Right kidney (tissue), 1 donor: ENCODE measurements at regions not wholly inside any gene's neighbourhood (a gene's known extent, or its start where the extent isn't known, plus 50 kb on each side); places are given as distances from the start of the nearest gene placed in this dataset.
"Not testable (repeated sequence)": the region's sequence is repeated elsewhere in the genome, so short reads cannot be mapped to it uniquely, and the experiment has no call there.

Experiments used
- DNase-seq: peaks from one replicate; pipeline ENCODE4 v3.0.0-alpha.2; 2016

DNA sequence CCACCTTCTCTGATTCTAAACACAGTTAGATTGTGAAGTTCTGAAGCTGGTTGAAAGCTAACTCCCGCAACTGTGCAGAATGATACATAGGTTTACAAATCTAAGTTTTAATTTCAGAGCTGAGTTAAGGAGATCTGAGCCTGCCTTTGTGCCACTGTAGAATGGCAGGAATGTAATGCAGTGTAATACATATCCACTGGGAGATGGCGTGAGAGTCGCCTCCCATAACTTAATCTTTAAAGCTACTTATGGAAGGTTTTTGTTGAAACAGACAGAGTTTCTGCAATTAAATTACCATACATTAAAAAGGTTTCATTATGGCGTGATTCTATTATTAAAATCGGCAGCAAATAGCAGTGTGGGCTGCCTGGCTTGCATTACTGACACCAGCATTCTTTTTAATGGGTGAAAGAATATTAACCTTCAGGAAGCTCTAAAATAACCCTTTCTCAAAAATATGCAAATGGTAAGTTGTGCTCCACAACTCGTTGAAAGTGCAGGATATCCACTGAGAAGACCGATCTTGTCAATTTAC is 257.4 kb downstream of the OLFM4 start:
- DNase-seq, result no peak

DNA sequence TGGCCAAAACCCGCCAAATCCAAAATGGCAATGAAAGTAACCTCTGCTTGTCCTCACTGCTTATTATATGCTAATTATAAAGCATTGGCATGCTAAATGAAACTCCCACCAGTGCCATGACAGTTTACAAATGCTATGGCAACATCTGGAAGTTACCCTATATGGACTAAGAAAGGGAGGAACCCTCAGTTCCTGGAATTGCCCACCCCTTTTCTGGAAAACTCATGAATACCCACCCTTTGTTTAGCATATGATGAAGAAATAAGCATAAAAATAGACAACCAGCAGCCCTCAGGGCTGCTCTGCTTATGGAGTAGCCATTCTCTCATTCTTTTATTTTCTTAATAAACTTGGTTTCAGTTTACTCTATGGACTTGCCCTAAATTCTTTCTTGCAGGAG is 269.8 kb downstream of the OLFM4 start:
- DNase-seq, result no peak

DNA sequence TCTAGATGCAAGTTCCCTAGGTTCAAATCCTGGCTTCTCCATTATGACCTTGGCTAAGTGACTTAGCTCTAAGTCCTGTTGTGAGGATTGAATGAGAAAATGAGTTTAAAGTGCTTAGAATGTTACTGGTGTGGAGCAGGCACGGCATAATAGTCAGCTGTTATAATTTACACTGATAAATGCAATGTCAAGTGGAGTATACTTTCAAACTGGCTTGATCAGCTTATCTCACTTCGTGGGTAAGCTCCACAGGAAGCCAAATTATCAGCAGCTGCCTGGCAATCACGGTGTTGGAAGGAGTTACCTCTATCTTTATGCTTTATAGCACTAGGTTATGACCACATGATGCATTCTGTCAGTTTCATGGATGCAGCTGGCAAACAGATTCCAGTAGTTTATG is 272.8 kb downstream of the OLFM4 start:
- no peak for DNase-seq

DNA sequence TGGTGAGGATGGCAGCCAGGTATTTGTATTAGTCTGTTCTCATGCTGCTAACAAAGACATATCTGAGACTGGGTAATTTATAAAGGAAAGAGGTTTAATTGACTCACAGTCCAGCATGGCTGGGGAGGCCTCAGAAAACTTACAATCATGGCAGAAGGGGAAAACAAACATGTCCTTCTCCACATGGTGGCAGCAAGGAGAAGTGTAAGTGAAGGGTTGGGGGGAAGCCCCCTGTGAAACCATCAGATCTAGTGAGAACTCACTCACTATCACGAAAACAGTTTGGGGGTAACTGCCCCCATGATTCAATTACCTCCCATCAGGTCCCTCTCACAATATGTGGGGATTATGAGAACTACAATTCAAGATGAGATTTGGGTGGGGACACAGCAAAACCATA is 276.8 kb downstream of the OLFM4 start:
- not testable (repeated sequence) for DNase-seq

DNA sequence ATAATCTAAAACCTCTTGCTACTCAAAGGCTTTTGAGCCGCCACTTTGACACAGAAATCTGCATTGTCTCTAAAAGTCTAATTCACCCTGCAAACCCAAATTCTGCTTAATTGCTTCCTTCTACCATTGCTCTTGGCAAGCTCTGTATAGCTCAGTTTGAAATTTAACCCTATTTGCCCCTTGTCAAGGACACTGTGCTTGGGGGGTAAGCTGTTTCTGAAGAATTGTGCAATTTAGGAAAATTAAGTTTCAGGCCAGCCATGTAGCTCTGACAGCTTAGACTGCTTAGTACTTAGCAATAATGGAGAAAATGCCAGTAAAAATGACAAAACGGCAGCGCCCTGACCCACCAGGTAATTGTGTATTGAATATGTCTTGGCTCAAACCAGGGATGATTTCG is 282.2 kb downstream of the OLFM4 start:
- no peak for DNase-seq

DNA sequence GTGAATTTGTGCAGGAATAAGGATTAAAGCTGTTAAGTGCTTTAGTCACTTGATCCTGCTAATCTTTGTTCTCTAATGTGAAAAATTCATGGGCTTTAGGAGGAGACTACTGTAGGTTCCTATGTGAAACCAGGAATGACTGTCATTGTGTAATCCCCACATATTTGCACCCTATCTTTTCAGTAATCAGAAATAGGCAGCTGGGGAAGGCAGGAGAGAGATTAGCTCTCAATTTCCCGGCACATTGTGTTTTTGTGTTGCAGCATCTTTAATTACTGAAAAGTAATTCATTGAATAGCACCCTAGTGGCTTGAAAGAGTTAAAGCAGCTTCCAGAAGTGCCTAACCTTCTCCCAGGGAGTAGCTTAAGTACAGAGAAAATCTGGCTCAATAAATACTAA is 282.9 kb downstream of the OLFM4 start:
- DNase-seq, result no peak

DNA sequence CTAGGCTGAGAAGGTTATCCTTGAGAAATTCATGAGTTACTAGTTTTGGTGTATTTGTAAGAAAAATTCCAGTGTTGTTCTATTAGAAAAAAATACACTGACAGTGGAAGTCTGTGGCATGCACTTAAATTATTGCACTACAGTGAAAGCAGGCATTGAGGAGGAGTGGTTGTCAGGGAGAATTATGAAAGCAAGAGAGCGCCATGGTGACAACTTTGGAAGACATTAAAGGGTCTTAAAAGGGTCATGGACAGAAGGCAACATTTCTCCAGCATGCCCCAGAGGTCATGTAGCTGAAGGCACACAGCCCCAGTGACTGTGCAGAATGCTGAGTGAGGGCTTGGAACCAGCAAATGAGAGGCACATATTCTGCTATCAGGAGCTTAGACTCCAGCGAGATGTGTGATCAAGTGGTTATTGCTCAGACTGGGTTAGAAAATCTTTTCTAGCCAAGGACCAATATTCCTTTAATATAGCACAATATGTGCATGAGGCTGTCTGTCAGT is 292.7 kb downstream of the OLFM4 start:
- DNase-seq, result no peak

DNA sequence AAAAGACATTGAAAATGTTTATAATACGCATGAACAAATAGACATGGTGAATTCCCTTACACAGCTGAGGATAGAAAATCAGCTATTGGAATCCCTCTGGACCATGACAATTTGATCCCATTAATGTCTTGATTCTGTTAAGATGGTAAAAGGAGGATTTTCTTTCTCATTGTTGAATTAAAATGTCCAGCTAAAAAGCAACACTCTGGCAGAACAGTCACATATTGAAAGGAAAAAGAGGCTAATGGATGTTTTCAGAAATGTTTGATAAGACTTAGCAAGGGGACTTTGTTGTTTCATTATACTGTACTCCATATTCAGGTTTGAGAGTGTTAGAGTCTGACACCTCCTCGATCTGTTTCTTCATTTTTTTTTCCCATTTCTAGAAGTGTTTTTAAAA is 296.0 kb downstream of the OLFM4 start:
- no peak for DNase-seq

DNA sequence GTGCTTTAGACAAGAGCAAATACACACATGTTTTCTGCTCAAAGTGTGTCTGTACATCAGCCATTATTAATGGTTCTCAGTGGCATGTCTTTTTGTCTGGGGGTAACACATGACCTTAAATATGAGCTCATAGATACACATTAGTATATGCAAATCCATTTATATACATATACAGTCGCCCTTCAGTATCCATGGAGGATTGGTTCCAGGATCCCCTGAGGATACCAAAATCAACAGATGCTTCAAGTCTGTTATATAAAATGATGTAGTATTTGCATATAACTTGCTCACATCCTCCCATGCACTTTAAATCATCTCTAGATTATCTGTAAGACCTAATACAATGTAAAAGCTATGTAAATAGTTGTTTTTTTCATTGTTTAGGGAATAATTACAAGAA is 298.1 kb downstream of the OLFM4 start:
- no peak for DNase-seq

DNA sequence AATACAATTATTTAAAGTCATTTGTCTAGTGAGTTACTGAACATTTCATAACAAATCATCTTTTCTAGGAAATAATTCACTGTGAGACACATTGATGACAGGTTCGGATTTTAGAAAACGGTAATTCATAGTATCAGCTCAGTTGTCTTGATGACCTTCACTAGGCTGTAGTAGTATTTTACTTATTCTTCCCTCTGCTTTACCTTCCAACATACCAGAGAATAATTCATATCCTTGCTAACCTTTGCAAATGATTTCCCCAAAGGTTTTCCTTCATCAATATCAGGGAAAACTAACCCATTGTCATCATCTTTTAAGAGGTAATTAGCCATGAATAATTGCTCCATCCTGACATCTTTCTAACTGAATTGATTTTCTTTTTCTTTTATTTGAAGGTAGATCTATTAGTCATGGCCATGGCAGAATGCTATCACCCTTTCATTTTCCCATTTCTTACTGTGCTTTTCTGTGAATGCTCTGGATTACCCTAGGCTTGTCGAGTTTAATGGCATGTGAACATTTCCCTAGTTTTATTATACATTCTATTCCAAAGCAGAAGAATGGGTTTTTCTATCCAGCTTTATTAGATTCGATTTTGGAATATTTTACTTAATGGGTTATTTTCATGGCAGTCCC is 299.2 kb downstream of the OLFM4 start:
- no peak for DNase-seq

DNA sequence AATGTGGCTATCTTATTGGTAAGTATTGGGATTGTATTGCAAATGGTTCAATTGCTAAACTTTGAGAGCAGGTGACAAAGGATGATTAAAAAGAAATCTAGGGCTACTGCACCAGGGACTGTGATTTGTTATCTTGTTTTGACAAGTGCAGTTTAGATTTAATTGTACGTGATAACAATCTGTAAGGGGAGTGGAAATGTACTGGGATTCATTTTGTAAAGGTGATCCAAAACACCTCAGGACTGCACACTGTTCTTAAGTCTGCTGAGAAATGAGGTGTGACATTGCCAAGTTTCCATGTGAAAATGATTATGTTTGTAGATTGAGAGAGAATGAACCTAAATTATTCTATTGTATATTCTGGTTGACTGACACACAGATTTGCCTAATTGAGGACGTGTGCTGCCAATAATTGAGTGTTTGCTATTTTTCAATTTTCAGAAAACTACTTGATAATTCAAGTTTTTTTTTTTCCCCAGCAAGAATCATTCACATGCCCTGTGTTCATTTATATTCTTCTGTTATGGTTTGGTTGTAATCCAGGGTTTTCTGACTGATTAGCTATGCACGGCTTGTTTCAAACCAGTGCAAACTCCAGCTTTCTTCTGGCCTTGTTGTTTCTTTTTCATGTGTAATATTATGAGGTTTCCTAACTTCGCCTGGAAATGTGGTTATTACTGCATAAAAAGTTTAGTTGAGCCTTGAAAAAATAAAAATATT is 308.0 kb downstream of the OLFM4 start:
- DNase-seq, result no peak

DNA sequence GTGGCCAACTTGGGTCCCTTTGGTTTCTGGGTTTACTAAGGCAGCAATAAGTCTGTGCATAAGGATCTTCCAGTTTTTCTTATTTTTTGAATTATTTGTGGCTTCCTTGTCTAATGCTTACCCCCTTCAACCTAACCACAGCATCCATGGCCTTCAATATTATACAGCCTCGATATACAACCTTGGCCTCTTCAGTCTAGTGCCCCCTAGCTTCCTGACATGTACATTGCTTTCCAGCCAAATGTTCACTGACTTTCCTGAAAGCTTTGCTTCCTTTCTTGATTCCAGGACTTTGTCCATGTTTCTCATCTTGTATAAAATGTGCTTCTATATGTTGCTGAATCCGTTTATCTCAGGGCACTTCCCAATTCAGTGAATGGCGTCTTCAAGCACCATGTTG is 310.1 kb downstream of the OLFM4 start:
- no peak for DNase-seq

DNA sequence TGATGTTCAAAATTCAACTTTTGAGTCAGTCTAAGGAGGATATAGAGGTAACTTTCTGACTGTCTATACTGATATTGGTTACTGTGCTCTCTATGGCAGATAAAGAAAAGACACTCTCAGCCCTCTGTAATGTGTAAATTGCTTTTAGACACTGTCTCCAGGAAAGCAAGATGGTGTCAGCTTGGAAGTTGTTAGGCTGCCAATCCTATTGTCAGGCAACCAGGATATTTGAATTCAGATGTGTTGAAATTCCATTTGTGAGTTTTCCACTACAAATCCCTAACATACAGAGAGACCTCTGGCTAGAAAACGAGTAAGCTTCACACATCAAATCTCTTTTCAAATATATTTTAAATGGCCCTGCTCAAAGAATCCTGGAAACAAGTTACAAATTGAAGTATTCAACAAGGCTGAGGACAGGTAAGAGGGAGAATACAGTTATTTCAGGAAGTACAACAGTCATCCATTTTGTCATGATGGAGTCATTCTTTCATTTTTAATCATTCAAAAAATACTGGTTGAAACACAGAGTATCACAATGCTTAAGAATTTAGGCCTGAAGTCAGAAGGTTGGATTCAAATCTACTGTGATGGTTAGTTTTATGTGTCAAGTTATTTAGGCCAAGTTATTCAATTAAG is 312.0 kb downstream of the OLFM4 start:
- DNase-seq, result no peak

DNA sequence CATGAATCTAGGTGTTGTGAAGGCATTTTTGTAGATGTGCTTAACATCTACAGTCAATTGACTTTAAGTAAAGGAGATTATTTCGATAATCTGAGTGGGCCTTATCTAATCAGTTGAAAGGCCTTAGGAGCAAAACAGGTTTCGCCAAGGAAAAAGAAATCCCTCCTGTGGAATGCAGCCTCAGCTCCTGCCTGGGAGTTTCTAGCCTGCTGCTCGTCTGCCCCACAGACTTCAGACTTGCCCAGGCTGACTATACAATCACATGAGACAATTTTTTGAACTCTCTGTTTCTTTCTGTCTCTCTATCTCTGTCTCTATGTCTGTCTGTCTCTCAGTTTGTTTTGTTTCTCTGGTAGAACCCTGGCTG is 312.5 kb downstream of the OLFM4 start:
- no peak for DNase-seq

DNA sequence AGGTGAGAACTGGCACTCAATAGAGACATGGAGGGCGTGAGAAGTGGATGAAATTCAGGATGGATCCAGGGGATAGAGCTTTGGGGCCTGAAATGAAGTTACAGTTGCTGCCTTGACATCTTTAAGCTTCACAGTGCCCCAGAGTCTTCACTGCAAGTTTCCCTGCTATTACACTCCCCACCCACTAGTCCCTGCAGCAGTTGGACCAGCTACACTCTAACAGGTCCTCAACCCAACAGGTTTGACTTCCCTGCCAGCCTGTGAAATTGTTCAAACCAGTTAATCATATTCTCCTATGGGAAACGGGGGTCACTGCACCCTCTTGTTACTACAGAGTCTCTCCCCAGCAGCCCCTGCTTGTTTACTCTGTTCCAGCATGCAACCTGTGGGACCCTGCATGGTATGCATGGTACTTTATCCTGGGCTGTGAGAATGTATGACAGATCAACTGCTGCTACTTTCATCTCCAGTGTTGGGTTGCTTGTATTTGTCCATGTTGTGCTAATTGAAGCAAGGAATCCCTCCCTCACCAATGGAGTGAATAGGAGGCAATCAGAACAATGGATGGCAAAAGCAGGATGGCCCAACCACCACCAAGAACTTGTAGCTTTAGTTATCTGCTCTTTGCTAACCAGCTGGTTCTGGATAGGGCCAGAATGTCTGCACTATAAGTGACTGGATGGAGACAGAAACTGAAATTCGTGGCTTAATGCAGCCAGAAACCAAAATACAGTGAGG is 314.2 kb downstream of the OLFM4 start:
- no peak for DNase-seq

DNA sequence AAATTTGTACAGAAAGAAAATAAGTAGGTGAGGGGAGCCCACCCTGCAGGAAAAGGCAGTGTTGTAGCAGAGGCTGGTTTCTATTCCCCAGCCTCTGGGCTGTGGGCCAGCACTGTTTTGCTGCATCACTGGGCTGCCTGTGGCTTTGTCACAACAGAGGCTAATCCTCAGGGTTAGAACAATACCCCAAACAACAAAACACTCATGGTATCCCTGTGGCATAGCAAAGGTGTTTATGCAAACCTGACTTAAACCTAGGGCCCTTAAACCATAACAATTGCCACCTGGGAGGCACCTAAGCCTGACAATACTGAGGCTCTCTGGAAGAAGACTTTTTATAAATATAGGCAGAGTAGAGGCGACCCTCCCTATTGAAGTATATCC is 314.7 kb downstream of the OLFM4 start:
- DNase-seq, result no peak

DNA sequence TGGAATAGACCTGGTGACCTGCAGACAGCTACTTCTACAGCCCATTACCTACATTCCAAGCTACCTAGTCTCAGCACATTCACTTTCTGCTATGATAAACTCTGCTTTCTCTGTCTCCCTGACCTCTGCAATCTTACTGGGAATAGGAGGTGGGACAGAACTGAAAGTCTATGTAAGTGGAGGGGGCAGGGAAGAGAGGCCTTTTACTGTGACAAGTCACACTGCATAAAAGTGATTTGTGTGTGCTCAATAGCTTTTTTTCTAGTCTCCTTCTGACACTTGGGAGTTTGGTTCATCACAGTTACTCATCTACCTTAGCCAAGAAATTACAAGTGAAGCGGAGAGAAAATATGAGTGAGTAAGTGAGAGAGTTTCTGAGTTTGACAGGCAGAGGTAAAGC is 322.4 kb downstream of the OLFM4 start:
- DNase-seq, result no peak

DNA sequence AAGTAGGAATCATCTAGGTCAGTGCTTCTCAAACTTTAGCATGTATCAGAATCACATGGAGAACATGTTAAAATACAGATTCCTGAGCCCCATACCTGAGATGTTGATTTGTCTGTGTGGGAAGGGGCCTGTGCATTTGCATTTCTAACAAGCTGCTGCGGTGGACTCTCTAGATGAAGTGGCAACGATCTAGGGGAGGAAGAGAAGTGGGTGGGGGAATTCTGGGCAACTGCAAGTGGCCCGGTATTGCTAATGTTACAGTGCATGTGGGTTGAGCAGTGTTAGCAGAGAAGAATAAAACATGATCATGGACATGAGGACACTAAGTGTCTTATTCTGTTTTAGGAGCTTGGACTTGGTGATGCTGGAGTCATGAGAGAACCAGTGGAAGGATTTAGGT is 329.0 kb downstream of the OLFM4 start:
- no peak for DNase-seq

DNA sequence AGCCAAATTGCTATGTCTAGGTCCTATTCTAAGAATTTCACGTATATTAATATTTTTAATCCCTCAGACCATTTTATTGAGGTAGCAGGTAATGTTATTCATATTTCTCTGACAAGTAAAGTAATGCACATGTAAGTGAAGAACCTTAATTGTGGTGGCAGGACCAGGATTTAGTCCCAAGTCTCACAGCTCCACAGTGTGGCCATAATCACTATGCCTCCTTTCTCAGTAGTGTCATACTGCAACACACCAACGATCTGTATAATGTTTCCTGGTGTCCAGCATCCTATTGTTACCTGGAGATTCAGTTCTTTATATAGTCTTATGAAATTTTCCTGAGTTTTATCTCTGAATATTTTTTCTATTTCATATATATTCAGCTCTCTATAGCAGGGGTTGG is 340.3 kb downstream of the OLFM4 start:
- no peak for DNase-seq

DNA sequence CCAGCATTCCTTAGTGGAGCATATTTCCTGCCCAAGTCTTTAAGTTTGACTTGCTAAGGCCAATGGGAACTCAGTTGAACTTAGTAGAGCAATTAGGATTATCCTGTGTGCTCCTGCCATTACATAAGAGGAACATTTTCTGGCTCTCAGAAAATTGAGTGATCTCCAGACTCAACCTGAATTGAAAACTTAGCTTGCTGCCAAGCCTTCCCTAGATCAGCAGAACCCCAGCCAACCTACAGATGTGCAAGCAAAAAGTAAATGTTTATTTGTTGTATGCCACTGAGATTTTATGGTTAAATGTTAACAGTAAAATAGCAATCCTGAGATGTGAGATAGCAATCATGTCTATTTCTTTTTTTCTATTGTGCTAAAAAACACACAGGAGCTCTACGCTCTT is 350.9 kb downstream of the OLFM4 start:
- no peak for DNase-seq

DNA sequence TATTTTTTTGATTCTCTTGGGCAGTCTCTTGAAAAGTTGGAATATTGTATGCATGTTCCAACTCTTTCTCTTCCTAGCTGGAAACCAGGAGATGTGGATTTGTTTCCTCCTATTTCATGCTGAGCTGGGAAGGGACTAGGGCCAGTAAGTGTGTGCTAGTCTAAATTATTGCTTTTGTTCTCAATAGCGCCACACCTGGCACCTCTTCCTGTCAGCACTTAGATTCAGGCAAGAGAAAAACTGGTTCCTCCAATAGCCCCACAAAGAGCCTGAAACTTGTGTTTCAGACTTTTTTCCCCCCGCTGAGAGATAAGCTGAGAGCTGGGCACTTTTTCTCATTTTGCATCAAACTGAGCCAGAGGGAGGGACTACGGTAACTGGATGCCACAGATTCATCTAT is 353.4 kb downstream of the OLFM4 start:
- DNase-seq, result no peak

DNA sequence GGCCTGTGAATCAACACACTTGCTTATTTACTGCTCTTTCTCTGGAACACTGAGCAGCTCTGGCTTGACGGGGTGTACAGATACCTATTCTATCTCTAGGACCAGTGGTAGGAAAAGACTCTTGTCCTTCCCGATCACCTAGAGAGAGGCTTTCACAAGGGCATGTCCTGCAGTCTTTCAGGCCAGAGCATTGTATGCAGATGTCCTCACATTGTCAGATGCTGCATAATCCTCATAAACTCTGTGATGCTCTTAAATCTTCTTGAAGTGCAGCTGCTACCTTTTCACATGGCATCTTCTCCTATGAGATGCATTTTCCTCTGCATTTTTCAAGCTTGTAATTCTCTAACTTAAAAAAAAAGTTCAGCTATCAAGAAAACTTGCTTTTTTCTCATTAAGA is 369.4 kb downstream of the OLFM4 start:
- no peak for DNase-seq

DNA sequence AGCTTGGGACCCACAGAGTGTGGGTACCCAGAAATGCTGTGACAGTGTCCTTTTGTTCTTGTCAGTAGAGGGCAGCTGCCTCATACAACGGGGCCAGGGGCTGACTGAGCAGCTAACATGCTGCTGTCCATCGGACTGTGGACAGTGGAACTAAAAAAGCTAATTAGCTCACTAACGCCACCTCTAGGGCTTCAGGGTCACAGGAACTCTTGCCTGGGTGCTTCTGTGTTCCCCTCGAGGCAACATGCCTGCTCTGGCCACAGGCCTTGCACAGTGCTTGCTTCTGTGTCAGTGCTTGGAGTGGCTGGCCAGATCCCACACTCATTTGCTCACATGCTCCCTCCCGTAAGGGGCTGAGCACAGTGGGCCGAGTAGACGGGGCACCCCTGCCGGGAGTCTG is 377.0 kb downstream of the OLFM4 start:
- DNase-seq, result no peak
